ENCODE measurements at regions not wholly inside any gene's neighbourhood (a gene's known extent, or its start where the extent isn't known, plus 50 kb on each side); places are given as distances from the start of the nearest gene placed in this dataset.
"Not testable (repeated sequence)": the region's sequence is repeated elsewhere in the genome, so short reads cannot be mapped to it uniquely, and the experiment has no call there.

GRCh38 chr9:115686069-115686468 lies 467.5 kb upstream of the PAPPA start:
- no peak for FAIRE-seq

GRCh38 chr9:115687356-115687755 lies 466.2 kb upstream of the PAPPA start:
- FAIRE-seq = no peak

- no peak for FAIRE-seq
These were observed 464.3 kb upstream of the PAPPA start for GRCh38 chr9:115689331-115689730.

GRCh38 chr9:115690786-115691496 lies 462.6 kb upstream of the PAPPA start:
- FAIRE-seq = peak; percentile 100

GRCh38 chr9:115691693-115692092 lies 461.9 kb upstream of the PAPPA start:
- no peak for FAIRE-seq

GRCh38 chr9:115692868-115693267 lies 460.7 kb upstream of the PAPPA start:
- FAIRE-seq = not testable (repeated sequence)

- FAIRE-seq = peak; percentile 100
These were observed 459.6 kb upstream of the PAPPA start for GRCh38 chr9:115694014-115694413.

GRCh38 chr9:115694991-115695390 lies 458.6 kb upstream of the PAPPA start:
- peak; percentile 71 for FAIRE-seq

- no peak for FAIRE-seq
These were observed 440.6 kb upstream of the PAPPA start for GRCh38 chr9:115712981-115713380.

- no peak for FAIRE-seq
These were observed 437.9 kb upstream of the PAPPA start for GRCh38 chr9:115715666-115716065.

GRCh38 chr9:115717298-115717697 lies 436.3 kb upstream of the PAPPA start:
- FAIRE-seq = no peak

- no peak for FAIRE-seq
These were observed 435.8 kb upstream of the PAPPA start for GRCh38 chr9:115717711-115718173.

- FAIRE-seq = peak; percentile 96
These were observed 423.2 kb upstream of the PAPPA start for GRCh38 chr9:115730396-115730795.

GRCh38 chr9:115730845-115731244 lies 422.7 kb upstream of the PAPPA start:
- no peak for FAIRE-seq

- peak; percentile 98 for FAIRE-seq
These were observed 420.1 kb upstream of the PAPPA start for GRCh38 chr9:115733318-115734110.

GRCh38 chr9:115739096-115739875 lies 414.3 kb upstream of the PAPPA start:
- FAIRE-seq = peak; percentile 93

- no peak for FAIRE-seq
These were observed 412.6 kb upstream of the PAPPA start for GRCh38 chr9:115740986-115741385.

GRCh38 chr9:115743709-115744605 lies 409.6 kb upstream of the PAPPA start:
- no peak for FAIRE-seq

GRCh38 chr9:115746496-115746895 lies 407.1 kb upstream of the PAPPA start:
- FAIRE-seq = no peak

- FAIRE-seq = no peak
These were observed 405.9 kb upstream of the PAPPA start for GRCh38 chr9:115747731-115748130.

GRCh38 chr9:115756736-115757135 lies 396.9 kb upstream of the PAPPA start:
- FAIRE-seq = no peak

GRCh38 chr9:115757461-115757860 lies 396.1 kb upstream of the PAPPA start:
- peak; percentile 100 for FAIRE-seq
